Hepatocyte (in vitro differentiated cells): ENCODE measurements at regions not wholly inside any gene's neighbourhood (a gene's known extent, or its start where the extent isn't known, plus 50 kb on each side); places are given as distances from the start of the nearest gene placed in this dataset.

Source experiments
- DNase-seq: peaks from one replicate; pipeline ENCODE4 v3.0.0-alpha.2; 2016; ENCODE audit warnings: low spot score
- H2AFZ ChIP-seq: fragments of 200-600 bp; sonication (generic); 2 replicates; pipeline ENCODE4 v1.6.0; 2016; ENCODE audit warnings: antibody characterized with exemption, mild to moderate bottlenecking
- H3K27ac ChIP-seq: fragments of 200-600 bp; sonication (generic); 2 replicates; pipeline ENCODE4 v1.5.1; 2016; ENCODE audit warnings: mild to moderate bottlenecking
- H3K27me3 ChIP-seq: fragments of 200-600 bp; sonication (generic); 2 replicates; pipeline ENCODE4 v1.6.1; 2016
- H3K36me3 ChIP-seq: fragments of 200-600 bp; sonication (generic); replicated peaks from 2 replicates; pipeline ENCODE4 v1.5.1; 2016; ENCODE audit warnings: low read depth; ENCODE audit not compliant: insufficient read depth
- H3K4me1 ChIP-seq: fragments of 200-600 bp; sonication (generic); 2 replicates; pipeline ENCODE4 v1.5.1; 2016; ENCODE audit warnings: mild to moderate bottlenecking, moderate library complexity; ENCODE audit not compliant: insufficient read depth
- H3K4me2 ChIP-seq: fragments of 200-600 bp; sonication (generic); 2 replicates; pipeline ENCODE4 v1.6.0; 2016
- H3K4me3 ChIP-seq: fragments of 200-600 bp; sonication (generic); 2 replicates; pipeline ENCODE4 v1.5.1; 2016; ENCODE audit warnings: mild to moderate bottlenecking
- H3K79me2 ChIP-seq: fragments of 200-600 bp; sonication (generic); 2 replicates; pipeline ENCODE4 v1.6.0; 2017; ENCODE audit warnings: mild to moderate bottlenecking
- H3K9me2 ChIP-seq: fragments of 200-600 bp; sonication (generic); replicated peaks from 2 replicates; pipeline ENCODE4 v1.6.0; 2017; ENCODE audit warnings: mild to moderate bottlenecking; ENCODE audit not compliant: insufficient read depth
- H3K9me3 ChIP-seq: fragments of 200-600 bp; sonication (generic); 2 replicates; pipeline ENCODE4 v1.5.1; 2016; ENCODE audit warnings: low read depth, mild to moderate bottlenecking
- H4K20me1 ChIP-seq: fragments of 200-600 bp; sonication (generic); 2 replicates; pipeline ENCODE4 v1.6.0; 2016; ENCODE audit warnings: mild to moderate bottlenecking; ENCODE audit not compliant: insufficient read depth, poor library complexity, severe bottlenecking
- EZH2 ChIP-seq: fragments of 200-600 bp; sonication (generic); IDR thresholded peaks from 2 replicates; pipeline ENCODE4 v1.6.1; 2016; ENCODE audit warnings: antibody characterized with exemption, mild to moderate bottlenecking, borderline replicate concordance
- EZH2phosphoT487 ChIP-seq: fragments of 200-600 bp; sonication (generic); IDR thresholded peaks from one replicate; pipeline ENCODE4 v1.6.1; 2018; ENCODE audit warnings: antibody characterized with exemption, mild to moderate bottlenecking, low read depth, moderate library complexity; ENCODE audit not compliant: unreplicated experiment, severe bottlenecking
- WGBS: methylation state at CpG from one replicate; pipeline ENCODE4 v1.1.6; 2016; ENCODE audit warnings: low lambda C conversion rate; ENCODE audit errors: missing lambda C conversion rate; 5-methylcytosine and 5-hydroxymethylcytosine counted together
- TF ChIP-seq, protein P1 (sequence below): fragments of 200-600 bp; sonication (generic); IDR thresholded peaks from 2 replicates; pipeline ENCODE4 v1.5.1; 2016; ENCODE audit warnings: antibody characterized with exemption, mild to moderate bottlenecking; ENCODE audit not compliant: poor library complexity

DNA sequence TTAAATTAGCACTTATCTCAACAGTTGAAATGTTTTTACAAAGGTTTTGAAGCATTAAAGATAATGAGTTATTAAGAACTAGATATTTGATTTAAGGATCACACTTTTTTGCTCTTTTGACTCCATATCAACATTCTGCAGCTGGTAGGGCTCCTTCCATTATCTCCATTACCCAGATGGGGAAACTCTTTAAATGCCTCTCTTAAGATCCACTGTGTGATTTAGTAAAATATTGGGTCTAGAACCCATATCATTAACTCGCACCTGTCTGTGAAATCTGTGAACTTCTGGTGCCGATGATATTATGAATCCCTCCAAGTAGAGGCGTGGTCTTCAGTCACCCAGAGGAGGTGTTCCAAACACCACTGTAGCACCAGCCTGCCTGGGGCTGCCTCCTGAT, 466.2 kb downstream of the TSN start:
- Histone ChIP-seq H3K9me2 (no peaks in the 10 kb centered on the region), H3K79me2 (no peaks in the 10 kb centered on the region), H3K36me3 (no peaks in the 10 kb centered on the region), H3K27me3 (no peaks in the 10 kb centered on the region), H3K9me3 (no peaks in the 10 kb centered on the region), H3K4me1 (no peaks in the 10 kb centered on the region), H4K20me1 (no peaks in the 10 kb centered on the region), H2AFZ (no peak overlapping the region), H3K4me3 (no peak overlapping the region), H3K27ac (no peak overlapping the region), H3K4me2 (no peak overlapping the region)
- WGBS, result 94% methylated on average over 3 of the region's 3 CpGs
- DNase-seq, result no peak
- TF ChIP-seq, protein P1, sequence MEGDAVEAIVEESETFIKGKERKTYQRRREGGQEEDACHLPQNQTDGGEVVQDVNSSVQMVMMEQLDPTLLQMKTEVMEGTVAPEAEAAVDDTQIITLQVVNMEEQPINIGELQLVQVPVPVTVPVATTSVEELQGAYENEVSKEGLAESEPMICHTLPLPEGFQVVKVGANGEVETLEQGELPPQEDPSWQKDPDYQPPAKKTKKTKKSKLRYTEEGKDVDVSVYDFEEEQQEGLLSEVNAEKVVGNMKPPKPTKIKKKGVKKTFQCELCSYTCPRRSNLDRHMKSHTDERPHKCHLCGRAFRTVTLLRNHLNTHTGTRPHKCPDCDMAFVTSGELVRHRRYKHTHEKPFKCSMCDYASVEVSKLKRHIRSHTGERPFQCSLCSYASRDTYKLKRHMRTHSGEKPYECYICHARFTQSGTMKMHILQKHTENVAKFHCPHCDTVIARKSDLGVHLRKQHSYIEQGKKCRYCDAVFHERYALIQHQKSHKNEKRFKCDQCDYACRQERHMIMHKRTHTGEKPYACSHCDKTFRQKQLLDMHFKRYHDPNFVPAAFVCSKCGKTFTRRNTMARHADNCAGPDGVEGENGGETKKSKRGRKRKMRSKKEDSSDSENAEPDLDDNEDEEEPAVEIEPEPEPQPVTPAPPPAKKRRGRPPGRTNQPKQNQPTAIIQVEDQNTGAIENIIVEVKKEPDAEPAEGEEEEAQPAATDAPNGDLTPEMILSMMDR, result no peak
- no peak for TF ChIP-seq EZH2phosphoT487
- no peak for TF ChIP-seq EZH2

- no peaks in the 10 kb centered on the region for H3K27me3 ChIP-seq
- TF ChIP-seq, protein P1, result no peak
- TF ChIP-seq EZH2phosphoT487, result no peak
- TF ChIP-seq EZH2, result no peak
- 94% methylated on average over 7 of the region's 7 CpGs for WGBS
- DNase-seq, result no peak
- no peaks in the 10 kb centered on the region for H3K9me2 ChIP-seq
- H3K36me3 ChIP-seq, result no peaks in the 10 kb centered on the region
- no peaks in the 10 kb centered on the region for H3K79me2 ChIP-seq
- H2AFZ ChIP-seq, result no peak overlapping the region
- no peaks in the 10 kb centered on the region for H3K9me3 ChIP-seq
- H3K4me2 ChIP-seq, result no peak overlapping the region
- no peak overlapping the region for H3K27ac ChIP-seq
- H3K4me1 ChIP-seq, result no peaks in the 10 kb centered on the region
- no peak overlapping the region for H3K4me3 ChIP-seq
- H4K20me1 ChIP-seq, result no peaks in the 10 kb centered on the region
These were observed 475.8 kb downstream of the TSN start for GRCh38 chr2:122231296-122231695.

DNA sequence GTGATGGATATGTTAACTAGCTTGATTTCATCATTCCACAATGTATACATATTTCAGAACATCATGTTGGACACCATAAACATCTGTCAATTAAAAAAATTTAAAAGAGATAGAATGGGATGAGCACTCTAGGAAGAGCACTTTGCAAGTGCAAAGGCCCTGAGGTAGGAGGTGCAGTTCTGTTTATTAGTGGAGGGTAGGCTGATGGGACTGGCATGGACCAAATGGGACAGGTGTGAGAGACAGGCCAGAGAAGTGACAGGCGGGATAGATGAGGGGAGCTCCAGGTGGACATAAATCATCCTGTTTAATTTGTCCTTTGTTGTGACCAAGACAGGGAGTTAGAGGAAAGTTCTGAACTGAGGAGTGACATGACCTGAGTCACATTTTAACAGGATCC, 477.9 kb downstream of the TSN start:
- TF ChIP-seq, protein P1, result no peak
- TF ChIP-seq EZH2phosphoT487 (no peak), EZH2 (no peak)
- no peak for DNase-seq

More for the DNA sequence above, 477.9 kb downstream of the TSN start:
- Histone ChIP-seq H3K79me2 (no peaks in the 10 kb centered on the region), H3K4me1 (no peaks in the 10 kb centered on the region), H2AFZ (no peak overlapping the region), H3K36me3 (no peaks in the 10 kb centered on the region), H3K4me3 (no peak overlapping the region), H3K4me2 (no peak overlapping the region), H3K27me3 (no peaks in the 10 kb centered on the region), H3K27ac (no peak overlapping the region), H3K9me3 (no peaks in the 10 kb centered on the region), H3K9me2 (no peaks in the 10 kb centered on the region), H4K20me1 (no peaks in the 10 kb centered on the region)
- WGBS, result 100% methylated on average over 1 of the region's 1 CpG
